ENCODE measurements at regions not wholly inside any gene's neighbourhood (a gene's known extent, or its start where the extent isn't known, plus 50 kb on each side); places are given as distances from the start of the nearest gene placed in this dataset.
"Not testable (repeated sequence)": the region's sequence is repeated elsewhere in the genome, so short reads cannot be mapped to it uniquely, and the experiment has no call there.

- no peak for DNase-seq
Measured at GRCh38 chr5:89374818-89375521, 492.0 kb upstream of the MEF2C start.

- DNase-seq: no peak
Measured at GRCh38 chr5:89374144-89374784, 491.3 kb upstream of the MEF2C start.

GRCh38 chr5:89372176-89372575 lies 489.2 kb upstream of the MEF2C start:
- no peak for DNase-seq

GRCh38 chr5:89371646-89372045 lies 488.7 kb upstream of the MEF2C start:
- no peak for DNase-seq

DNA sequence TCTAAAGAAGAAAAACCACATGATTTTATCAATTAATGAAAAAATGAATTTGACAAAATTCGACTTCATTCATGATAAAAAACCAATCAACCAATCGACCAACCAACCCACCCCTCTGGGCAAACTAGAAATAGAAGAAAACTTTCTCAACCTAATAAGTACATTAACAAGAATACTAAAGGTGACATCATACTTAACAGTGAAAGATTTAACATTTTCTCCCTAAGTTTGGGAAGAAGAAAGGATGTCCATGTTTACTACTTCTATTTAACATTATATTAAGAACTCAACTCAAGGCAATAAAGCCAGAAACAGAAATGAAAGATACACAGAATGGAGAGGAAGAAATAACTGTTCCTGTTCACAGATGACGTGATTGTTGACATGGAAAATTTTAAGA lies 476.1 kb upstream of the MEF2C start:
- DNase-seq: no peak

GRCh38 chr5:89353837-89354551 lies 471.0 kb upstream of the MEF2C start:
- no peak for DNase-seq

GRCh38 chr5:89351975-89352374 lies 469.0 kb upstream of the MEF2C start:
- DNase-seq: no peak

DNA sequence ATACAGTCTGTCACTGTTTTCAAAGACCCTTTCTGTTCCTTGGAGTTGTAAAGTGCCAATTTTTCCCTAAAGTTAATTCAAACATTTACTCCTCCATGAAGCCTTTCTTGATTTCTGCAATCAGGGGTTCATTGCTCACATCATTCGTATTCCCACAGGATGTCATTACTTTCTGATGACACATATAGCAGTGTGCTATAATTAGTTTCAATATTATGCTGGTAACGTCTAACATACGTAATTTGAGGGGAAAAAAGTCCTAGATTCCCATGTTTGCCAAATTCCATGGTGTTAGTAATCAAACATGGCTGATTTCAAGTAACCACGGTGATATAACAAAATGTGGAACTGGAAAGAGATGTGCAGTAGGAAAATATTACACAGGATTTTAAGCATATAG lies 468.2 kb upstream of the MEF2C start:
- DNase-seq: no peak

- DNase-seq: no peak
Measured at GRCh38 chr5:89350684-89351083, 467.7 kb upstream of the MEF2C start.

DNA sequence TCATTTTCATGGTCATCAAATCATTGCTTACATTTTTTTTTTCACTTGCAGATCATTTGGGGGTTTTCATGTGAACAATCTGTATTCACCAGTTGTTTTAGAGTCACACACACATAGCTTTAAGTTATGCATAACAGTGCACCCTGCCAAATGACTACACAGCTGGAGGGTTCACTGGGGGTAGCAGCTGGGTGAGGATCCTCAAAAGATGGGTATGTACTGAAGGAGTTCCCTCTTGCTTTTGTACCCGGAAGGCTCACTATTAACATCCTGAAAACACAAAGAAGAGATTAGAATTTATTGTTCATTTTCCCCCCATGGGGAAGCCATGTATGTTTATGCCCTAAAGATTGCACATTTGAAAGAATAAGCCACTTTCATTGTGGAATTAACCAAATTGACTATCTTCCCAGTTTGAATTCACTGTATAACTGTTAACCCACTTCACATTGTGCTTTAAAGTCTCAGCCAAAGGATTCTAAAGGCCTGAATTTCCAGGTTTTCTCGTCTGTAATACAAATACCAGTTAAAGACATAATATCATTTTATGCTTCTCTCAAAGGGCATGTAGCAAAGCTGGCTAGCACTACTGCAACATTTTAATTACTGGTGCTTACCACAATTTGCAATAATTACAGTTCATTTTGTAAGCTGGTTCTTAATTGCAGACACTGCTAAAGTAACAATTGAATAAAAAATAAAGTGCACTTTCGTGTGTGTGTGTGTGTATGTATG lies 466.4 kb upstream of the MEF2C start:
- no peak for DNase-seq

DNA sequence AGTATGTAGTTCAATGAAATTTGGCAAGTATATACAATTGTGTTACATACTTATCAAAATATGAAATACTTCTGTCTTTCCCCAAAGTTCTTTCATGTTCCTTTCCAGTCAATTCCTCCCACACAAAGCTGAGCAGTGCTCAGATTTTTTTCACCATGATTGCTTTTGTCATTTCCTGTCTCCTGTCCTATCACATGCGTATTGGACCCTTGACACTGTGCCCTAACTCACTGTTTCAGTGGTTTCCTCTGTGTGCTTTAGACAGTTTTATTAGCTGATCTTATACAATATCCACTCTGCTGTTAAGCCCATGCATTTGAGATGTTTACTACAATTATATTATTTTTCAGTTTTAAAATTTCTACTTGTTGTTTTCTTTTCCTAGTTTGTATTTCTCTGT lies 463.6 kb upstream of the MEF2C start:
- DNase-seq: no peak

DNA sequence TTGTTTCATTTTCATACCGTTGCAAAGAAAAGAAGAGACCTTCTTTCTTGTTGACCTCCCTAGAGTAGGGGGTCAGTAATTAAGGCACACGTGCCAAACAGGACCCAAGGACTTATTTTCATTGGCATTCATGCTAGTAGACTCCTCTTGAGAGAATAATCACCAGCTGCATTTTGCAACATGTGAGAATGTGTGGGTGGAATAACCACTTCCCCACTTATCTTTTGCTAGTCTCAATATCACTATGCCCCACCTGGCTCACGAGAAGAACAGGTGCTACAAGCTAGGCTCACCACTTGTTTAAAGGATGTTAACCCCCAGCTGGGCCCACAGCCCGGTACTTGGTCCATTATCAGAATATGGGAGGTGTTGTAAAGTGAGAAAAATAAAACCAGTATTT lies 460.7 kb upstream of the MEF2C start:
- no peak for DNase-seq

DNA sequence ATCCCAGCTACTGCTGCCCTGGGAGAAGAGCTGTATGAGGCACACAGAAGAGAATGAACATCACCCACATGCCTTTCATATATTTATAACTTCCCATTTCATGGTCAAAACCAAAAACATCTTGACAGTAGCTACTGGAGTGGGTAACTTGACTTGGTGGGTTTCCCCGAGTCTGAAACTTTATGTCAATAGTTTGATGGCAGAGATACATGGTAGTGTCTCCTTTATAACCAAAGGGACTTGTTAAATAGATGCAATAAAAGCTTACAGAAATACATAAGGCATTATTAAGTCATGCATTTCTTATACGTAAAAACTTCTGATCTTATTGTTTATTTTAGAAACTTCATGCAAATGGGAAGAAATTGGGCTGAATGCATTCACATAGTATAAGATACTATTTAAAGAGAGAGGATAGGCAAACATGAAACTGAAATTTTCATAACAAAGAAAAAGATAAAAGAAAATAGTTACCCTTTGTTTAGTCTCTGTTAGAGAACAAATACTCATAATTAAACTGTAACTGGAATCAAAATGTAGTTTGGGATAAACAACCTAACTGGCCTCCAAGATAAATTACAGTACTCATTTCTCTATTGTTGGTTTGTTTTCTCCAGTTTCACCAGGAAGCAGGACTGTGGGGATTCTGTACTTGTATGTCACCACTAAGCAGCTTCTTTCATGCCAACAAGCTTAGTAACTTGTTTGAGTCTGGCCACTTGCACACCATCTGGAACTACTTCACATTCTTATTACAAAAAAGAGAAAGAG lies 459.3 kb upstream of the MEF2C start:
- no peak for DNase-seq

DNA sequence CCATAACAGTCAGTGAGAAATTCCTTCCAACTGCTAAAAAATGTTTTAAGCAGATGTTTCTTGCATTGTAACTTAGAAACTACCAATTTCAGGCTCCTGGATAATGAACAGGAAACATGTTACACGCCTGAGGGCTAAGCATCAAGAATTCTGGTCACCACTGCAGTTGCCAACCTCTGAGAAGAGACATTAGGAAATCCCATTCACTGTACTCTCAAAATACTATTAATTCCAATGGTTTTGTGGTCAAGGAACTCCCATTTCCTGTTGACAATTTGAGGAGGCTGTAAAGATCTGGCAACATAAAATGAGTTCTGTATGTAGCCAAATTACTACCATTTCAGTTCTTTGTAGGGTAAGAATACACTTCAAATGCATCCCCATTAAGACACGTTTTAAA lies 456.0 kb upstream of the MEF2C start:
- DNase-seq: no peak

DNA sequence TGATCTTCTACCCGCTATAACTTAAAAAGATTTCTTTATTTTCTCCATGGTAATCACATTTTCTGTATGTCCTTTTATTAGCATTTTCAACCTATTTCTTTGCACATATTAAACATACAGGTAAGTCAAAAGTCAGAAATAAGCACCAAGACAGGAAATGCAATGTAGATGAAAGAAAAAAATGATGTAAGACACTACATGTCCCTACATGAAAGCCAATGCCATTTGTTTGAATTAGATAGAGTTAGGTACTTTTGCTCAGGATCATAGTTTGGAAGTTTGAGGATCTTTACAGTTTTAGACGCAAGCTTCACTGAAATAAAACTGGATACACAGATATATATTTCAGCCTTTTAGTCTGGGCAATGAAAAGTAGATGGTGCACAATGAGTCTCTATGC lies 453.1 kb upstream of the MEF2C start:
- no peak for DNase-seq

DNA sequence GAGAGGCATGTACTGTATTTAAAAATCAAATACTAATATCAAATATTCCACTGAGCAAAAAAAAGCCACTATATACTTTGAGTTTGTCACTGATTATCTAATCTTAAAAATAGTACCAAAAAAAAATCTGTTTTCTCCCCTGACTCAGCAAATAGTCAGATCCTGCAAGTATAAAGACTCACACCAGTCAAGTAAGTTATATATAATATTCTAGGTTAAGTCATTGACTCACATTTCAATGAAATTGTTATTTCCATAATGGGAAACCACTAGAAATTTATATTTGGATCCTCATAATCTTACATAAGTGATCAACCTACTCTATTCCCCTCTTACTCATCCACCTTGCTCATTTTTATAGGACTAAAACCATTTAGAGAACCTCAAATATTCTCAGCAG lies 447.2 kb upstream of the MEF2C start:
- no peak for DNase-seq

DNA sequence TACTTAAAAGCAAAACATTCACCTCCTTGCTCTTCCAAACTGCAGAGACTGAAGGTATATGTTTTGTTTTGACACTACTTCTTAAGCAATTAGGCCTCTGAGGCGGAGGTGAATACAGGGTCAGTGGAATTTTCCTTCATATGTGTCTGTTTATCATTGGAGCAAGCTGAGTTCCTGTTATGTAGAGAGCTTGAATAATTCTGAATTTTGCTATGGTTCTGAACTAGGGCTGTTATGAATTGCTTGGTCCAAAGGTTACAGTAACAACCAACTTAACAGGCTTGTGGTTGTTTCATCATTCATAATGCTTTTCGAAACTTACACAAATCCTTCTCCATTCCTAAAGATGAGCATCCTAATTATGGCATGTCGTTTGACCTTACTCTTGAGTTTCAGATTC lies 444.6 kb upstream of the MEF2C start:
- no peak for DNase-seq

GRCh38 chr5:89324990-89325389 lies 442.0 kb upstream of the MEF2C start:
- no peak for DNase-seq

DNA sequence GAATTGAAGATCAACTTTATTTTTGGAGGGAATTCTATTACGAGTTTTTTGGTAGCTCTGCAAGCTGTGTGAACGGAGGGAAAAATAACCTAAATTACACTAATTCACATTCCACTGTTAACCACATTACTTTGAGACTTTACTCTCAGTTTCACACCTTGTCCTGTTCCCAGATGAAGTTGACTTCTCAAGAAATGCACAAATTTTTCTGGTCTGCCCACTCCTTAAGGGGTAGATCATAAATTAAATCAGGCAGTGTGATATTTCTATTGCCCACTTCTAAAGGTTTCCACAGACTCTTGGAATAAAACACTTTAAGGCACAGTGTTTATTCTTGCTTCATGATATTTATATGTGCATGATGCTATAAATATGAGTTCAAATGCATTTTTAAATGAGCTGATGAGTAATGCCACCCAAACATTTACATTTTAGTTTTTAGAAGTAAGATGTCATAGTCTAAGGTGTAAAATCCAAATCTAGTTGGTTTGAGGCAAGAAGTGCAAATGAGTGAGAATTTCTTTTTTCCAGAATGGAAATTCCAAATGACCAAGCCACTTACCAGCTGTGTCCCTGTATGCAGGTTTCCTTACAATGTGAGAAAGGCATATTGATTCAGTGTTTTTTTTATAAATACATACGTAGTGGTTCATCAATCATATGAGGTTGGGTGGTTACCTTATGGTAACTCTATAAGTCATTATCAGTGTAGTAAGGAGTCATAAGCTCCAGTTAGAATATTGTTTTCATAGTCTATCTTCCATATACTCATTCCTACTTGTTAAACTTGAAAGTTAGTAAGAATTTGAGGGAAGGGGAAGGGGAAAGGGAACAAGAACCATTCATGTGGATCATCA lies 437.7 kb upstream of the MEF2C start:
- DNase-seq: no peak

DNA sequence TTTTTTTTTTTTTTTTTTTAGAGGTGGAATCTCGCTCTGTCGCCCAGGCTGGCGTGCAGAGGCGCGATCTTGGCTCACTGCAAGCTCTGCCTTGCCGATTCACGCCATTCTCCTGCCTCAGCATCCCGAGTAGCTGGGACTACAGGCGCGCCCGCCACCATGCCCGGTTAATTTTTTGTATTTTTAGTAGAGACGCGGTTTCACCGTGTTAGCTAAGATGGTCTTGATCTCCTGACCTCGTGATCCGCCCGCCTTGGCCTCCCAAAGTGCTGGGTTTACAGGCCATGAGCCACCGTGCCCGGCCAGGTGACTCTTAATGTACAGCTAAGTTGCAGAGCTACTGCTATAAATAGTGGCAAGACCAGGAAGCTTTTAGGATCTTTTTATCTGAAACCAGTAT lies 434.9 kb upstream of the MEF2C start:
- not testable (repeated sequence) for DNase-seq

DNA sequence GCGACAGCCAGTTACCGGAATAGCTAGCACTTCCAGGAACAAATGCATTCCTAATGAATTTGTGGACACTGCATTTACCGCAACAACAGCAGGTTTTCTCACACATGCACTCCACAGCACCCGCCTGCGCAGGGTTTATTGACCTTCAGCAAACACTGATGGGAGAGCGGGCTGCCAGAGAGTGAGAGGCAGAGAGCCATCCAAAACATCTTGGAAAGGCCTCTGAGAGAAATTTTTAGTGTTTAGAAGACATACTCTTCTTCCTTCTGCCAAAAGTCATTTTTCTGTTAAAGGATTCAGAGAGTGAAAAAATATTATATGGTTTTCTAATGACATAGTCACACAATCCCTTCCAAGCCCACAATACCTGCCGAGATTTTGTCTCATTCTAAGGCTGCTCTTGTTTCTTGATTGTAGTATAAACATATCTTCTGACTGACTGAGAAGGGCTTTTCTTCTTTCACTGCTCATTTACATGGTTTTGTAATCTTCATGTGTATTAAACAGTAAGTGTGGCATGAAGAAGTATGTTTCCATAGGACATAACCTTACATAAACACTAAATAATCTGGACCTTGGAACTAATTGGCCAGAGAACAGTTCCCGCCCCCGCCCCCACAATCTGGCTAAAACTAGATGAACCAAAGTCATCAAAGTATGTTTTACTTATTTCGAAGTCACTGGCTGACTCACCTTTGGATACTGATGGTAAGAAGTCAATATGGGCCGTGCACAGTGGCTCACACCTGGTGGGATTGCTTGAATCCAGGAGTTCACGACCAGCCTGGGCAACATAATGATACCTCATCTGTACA lies 432.5 kb upstream of the MEF2C start:
- DNase-seq: no peak
